H9 (cell line): ENCODE measurements at regions not wholly inside any gene's neighbourhood (a gene's known extent, or its start where the extent isn't known, plus 50 kb on each side); places are given as distances from the start of the nearest gene placed in this dataset.

ENCODE experiments used
- DNase-seq: peaks from one replicate; pipeline ENCODE4 v3.0.0-alpha.2; 2017
- H2AFZ ChIP-seq: one replicate; pipeline ENCODE4 v1.6.1; 2013; ENCODE audit warnings: mild to moderate bottlenecking, low read length, control low read depth, moderate library complexity
- H2AK5ac ChIP-seq: 2 replicates; pipeline ENCODE4 v1.6.1; 2013; ENCODE audit warnings: low read length, control low read depth, mixed read lengths; ENCODE audit not compliant: insufficient read length
- H2BK120ac ChIP-seq: one replicate; pipeline ENCODE4 v1.6.1; 2013; ENCODE audit warnings: low read depth, mild to moderate bottlenecking, low read length, control low read depth, inconsistent platforms; ENCODE audit not compliant: poor library complexity, severe bottlenecking
- H2BK12ac ChIP-seq: 2 replicates; pipeline ENCODE4 v1.6.1; 2013; ENCODE audit warnings: low read length, control low read depth, mixed read lengths, low read depth; ENCODE audit not compliant: insufficient read length
- H2BK15ac ChIP-seq: 2 replicates; pipeline ENCODE4 v1.6.1; 2013; ENCODE audit warnings: low read depth, low read length, control low read depth
- H2BK20ac ChIP-seq: one replicate; pipeline ENCODE4 v1.6.1; 2013; ENCODE audit warnings: low read depth, mild to moderate bottlenecking, low read length, control low read depth, inconsistent platforms; ENCODE audit not compliant: poor library complexity, severe bottlenecking
- H2BK5ac ChIP-seq: 2 replicates; pipeline ENCODE4 v1.6.1; 2013; ENCODE audit warnings: low read length, control low read depth, mixed read lengths; ENCODE audit not compliant: insufficient read length
- H3K14ac ChIP-seq: 2 replicates; pipeline ENCODE4 v1.6.1; 2013; ENCODE audit warnings: low read length, control low read depth; ENCODE audit not compliant: insufficient read depth
- H3K18ac ChIP-seq: 2 replicates; pipeline ENCODE4 v1.6.1; 2013; ENCODE audit warnings: low read depth, mild to moderate bottlenecking, mixed read lengths, low read length, control low read depth; ENCODE audit not compliant: insufficient read length
- H3K23ac ChIP-seq: 2 replicates; pipeline ENCODE4 v1.6.1; 2013; ENCODE audit warnings: low read length, control low read depth, mixed read lengths, low read depth; ENCODE audit not compliant: insufficient read length
- H3K23me2 ChIP-seq: 2 replicates; pipeline ENCODE4 v1.6.1; 2013; ENCODE audit warnings: low read depth, mild to moderate bottlenecking, mixed read lengths, low read length, control low read depth; ENCODE audit not compliant: insufficient read length, poor library complexity, severe bottlenecking
- H3K27ac ChIP-seq: 2 replicates; pipeline ENCODE4 v1.5.1; 2013; ENCODE audit warnings: low read length, control low read depth, mixed read lengths, low read depth; ENCODE audit not compliant: insufficient read length
- H3K27me3 ChIP-seq: 2 replicates; pipeline ENCODE4 v1.6.1; 2013; ENCODE audit warnings: low read length, control low read depth, inconsistent platforms; ENCODE audit not compliant: insufficient read depth
- H3K4ac ChIP-seq: 2 replicates; pipeline ENCODE4 v1.6.1; 2013; ENCODE audit warnings: low read depth, mild to moderate bottlenecking, control low read depth, inconsistent platforms, low read length, moderate library complexity
- H3K4me1 ChIP-seq: 2 replicates; pipeline ENCODE4 v1.6.1; 2013; ENCODE audit warnings: low read length, control low read depth, inconsistent platforms; ENCODE audit not compliant: insufficient read depth
- H3K4me2 ChIP-seq: 2 replicates; pipeline ENCODE4 v1.6.1; 2013; ENCODE audit warnings: low read length, control low read depth, mixed read lengths; ENCODE audit not compliant: insufficient read length, insufficient read depth
- H3K56ac ChIP-seq: 2 replicates; pipeline ENCODE4 v1.6.1; 2013; ENCODE audit warnings: low read depth, mild to moderate bottlenecking, mixed read lengths, low read length, control low read depth; ENCODE audit not compliant: insufficient read length
- H3K79me1 ChIP-seq: 2 replicates; pipeline ENCODE4 v1.6.1; 2013; ENCODE audit warnings: low read depth, mild to moderate bottlenecking, moderate library complexity, low read length, control low read depth, inconsistent platforms; ENCODE audit not compliant: insufficient read depth, poor library complexity, severe bottlenecking
- H3K79me2 ChIP-seq: 2 replicates; pipeline ENCODE4 v1.6.1; 2013; ENCODE audit warnings: low read length, control low read depth, inconsistent platforms; ENCODE audit not compliant: insufficient read depth
- H3K9ac ChIP-seq: 2 replicates; pipeline ENCODE4 v1.6.1; 2013; ENCODE audit warnings: low read length, control low read depth, mixed read lengths; ENCODE audit not compliant: insufficient read length; ENCODE audit errors: extremely low read depth
- H3K9me3 ChIP-seq: one replicate; pipeline ENCODE4 v1.6.1; 2013; ENCODE audit warnings: low read depth, low read length, inconsistent platforms; ENCODE audit not compliant: control insufficient read depth
- H3T11ph ChIP-seq: one replicate; pipeline ENCODE4 v1.6.1; 2013; ENCODE audit warnings: mild to moderate bottlenecking, low read length, control low read depth, inconsistent platforms
- H4K20me1 ChIP-seq: one replicate; pipeline ENCODE4 v1.6.1; 2013; ENCODE audit not compliant: control insufficient read depth, insufficient read length, insufficient read depth
- H4K5ac ChIP-seq: 2 replicates; pipeline ENCODE4 v1.6.1; 2013; ENCODE audit warnings: low read depth, mild to moderate bottlenecking, mixed read lengths, low read length, control low read depth; ENCODE audit not compliant: insufficient read length
- H4K8ac ChIP-seq: replicated peaks from 2 replicates; pipeline ENCODE4 v1.6.1; 2013; ENCODE audit warnings: low read length, control low read depth, mixed read lengths, low read depth; ENCODE audit not compliant: insufficient read length
- H4K91ac ChIP-seq: 2 replicates; pipeline ENCODE4 v1.6.1; 2013; ENCODE audit warnings: low read depth, mild to moderate bottlenecking, moderate library complexity, mixed read lengths, low read length, control low read depth; ENCODE audit not compliant: insufficient read length
- H3K27ac Mint-ChIP-seq, 3 experiments: 2 replicates in 2 of 3; 3 replicates in 1 of 3; pipeline ENCODE4 v1.8.0; 2020 to 2021; ENCODE audit warnings: mixed read lengths in 3 of 3, mild to moderate bottlenecking in 1 of 3, moderate library complexity in 1 of 3
- H3K27me3 Mint-ChIP-seq: 2 replicates; pipeline ENCODE4 v1.8.0; 2021; ENCODE audit warnings: low read depth, mild to moderate bottlenecking, moderate library complexity, mixed read lengths
- H3K36me3 Mint-ChIP-seq, 3 experiments: 2 replicates in 2 of 3; 3 replicates in 1 of 3; pipeline ENCODE4 v1.8.0; 2020 to 2021; ENCODE audit warnings: low read depth in 3 of 3, mixed read lengths in 3 of 3; ENCODE audit not compliant: insufficient read depth in 1 of 3
- H3K4me1 Mint-ChIP-seq, 2 experiments: 2 replicates each; pipeline ENCODE4 v1.8.0; 2020; ENCODE audit warnings: mixed read lengths in 2 of 2
- H3K4me3 Mint-ChIP-seq, 2 experiments: 2 replicates in 1 of 2; 3 replicates in 1 of 2; pipeline ENCODE4 v1.8.0; 2020 to 2021; ENCODE audit warnings: mild to moderate bottlenecking in 2 of 2, mixed read lengths in 2 of 2, moderate library complexity in 1 of 2
- H3K9me3 Mint-ChIP-seq, 2 experiments: 2 replicates in 1 of 2; 3 replicates in 1 of 2; pipeline ENCODE4 v1.8.0; 2020; ENCODE audit warnings: mild to moderate bottlenecking in 2 of 2, mixed read lengths in 2 of 2, moderate library complexity in 1 of 2
- CTCF ChIP-seq: fragments of 200-600 bp; sonication (generic); conservative IDR thresholded peaks from 3 replicates; pipeline ENCODE4 v1.8.0; 2021; ENCODE audit warnings: antibody characterized with exemption, mild to moderate bottlenecking
- WGBS: extraction: QIAGEN DNeasy Blood & Tissue Kit; methylation state at CpG from one replicate; pipeline ENCODE4 v1.1.7; 2013; ENCODE audit warnings: missing lambda C conversion rate, low lambda C conversion rate, mixed read lengths; ENCODE audit not compliant: insufficient read length; ENCODE audit errors: extremely low coverage; 5-methylcytosine and 5-hydroxymethylcytosine counted together

- Histone ChIP-seq H3T11ph (no peak overlapping the region), H3K79me2 (no peaks in the 10 kb centered on the region), H2BK5ac (no peak overlapping the region), H3K4me2 (no peak overlapping the region), H3K14ac (no peak overlapping the region), H3K23me2 (no peaks in the 10 kb centered on the region), H3K27me3 (no peaks in the 10 kb centered on the region), H3K9me3 (no peaks in the 10 kb centered on the region), H3K23ac (no peak overlapping the region), H2BK120ac (no peak overlapping the region), H2AK5ac (no peak overlapping the region), H4K8ac (no peak overlapping the region), H2BK12ac (no peak overlapping the region), H3K27ac (no peak overlapping the region), H4K20me1 (no peaks in the 10 kb centered on the region), H3K4me1 (no peaks in the 10 kb centered on the region), H3K79me1 (no peaks in the 10 kb centered on the region), H2BK15ac (no peak overlapping the region), H4K91ac (no peak overlapping the region), H2AFZ (no peak overlapping the region), H3K56ac (no peak overlapping the region), H2BK20ac (no peak overlapping the region), H3K18ac (no peak overlapping the region), H3K9ac (no peak overlapping the region), H4K5ac (no peak overlapping the region), H3K4ac (no peak overlapping the region)
- WGBS, result no CpG with 5 or more reads among the region's 14 CpGs
- H3K4me1 Mint-ChIP-seq, result no peaks in the 10 kb centered on the region
- no peak overlapping the region for H3K4me3 Mint-ChIP-seq
- peaks cover 5 to 11% of the 10 kb centered on the region in 2 experiments for H3K9me3 Mint-ChIP-seq
- no peak overlapping the region for H3K27ac Mint-ChIP-seq
- H3K36me3 Mint-ChIP-seq, result no peaks in the 10 kb centered on the region; a peak in 3 of 7 replicates
- DNase-seq, result no peak
- H3K27me3 Mint-ChIP-seq, result peaks cover 24% of the 10 kb centered on the region
- no peak for TF ChIP-seq CTCF
Observed at GRCh38 chr22:49189871-49190270, 637.8 kb downstream of the BRD1 start.
